HCT116 (cell line): ENCODE measurements at regions not wholly inside any gene's neighbourhood (a gene's known extent, or its start where the extent isn't known, plus 50 kb on each side); places are given as distances from the start of the nearest gene placed in this dataset.

Experiments
- ATAC-seq: fragments of 200-7000 bp; cut with Tn5 transposase; 2 replicates; pipeline ENCODE4 v1.9.1; 2020; ENCODE audit warnings: mild to moderate bottlenecking, moderate library complexity
- BruUV-seq: library from RNA; stranded (reverse); fragments of 400-500 nt; replicated peaks from 2 replicates; lab custom pipeline; 2021; lab: Mats Ljungman, UMichigan
- CTCF ChIA-PET: fragments of 300-600 bp; sonication (Branson Sonifier 250); formaldehyde crosslinking; loops from one replicate; lab custom pipeline; 2021; ENCODE audit warnings: antibody characterized with exemption; lab: Charles Lee
- POLR2A ChIA-PET: fragments of 300-600, 350-600 bp; sonication (Branson Sonifier 250); formaldehyde crosslinking; loops from one replicate; lab custom pipeline; 2021; ENCODE audit warnings: antibody characterized with exemption; lab: Charles Lee
- RAD21 ChIA-PET, 2 experiments: fragments of 300-600 bp; sonication (Branson Sonifier 250); formaldehyde crosslinking; loops; one replicate each; lab custom pipeline; 2023; ENCODE audit warnings: low total read pairs in 2 of 2; ENCODE audit not compliant: uncharacterized antibody in 2 of 2, unreplicated experiment in 2 of 2, low non-redundant PET in 1 of 2; lab: Charles Lee
- DNase-seq: peaks from one replicate; pipeline ENCODE4 v3.0.0-alpha.2; 2010; ENCODE audit warnings: low read depth, low spot score
- H2AFZ ChIP-seq: fragments of 200-600 bp; shearing (Covaris generic), sonication (generic); 2 replicates; pipeline ENCODE4 v1.6.1; 2017; ENCODE audit warnings: low read depth, mixed run types, mixed read lengths, antibody characterized with exemption, low read length; ENCODE audit not compliant: poor library complexity, severe bottlenecking
- H3K27ac ChIP-seq: 2 replicates; pipeline ENCODE4 v1.5.1; 2012; ENCODE audit warnings: low read depth, low read length
- H3K27me3 ChIP-seq: fragments of 200-600 bp; sonication (generic); 2 replicates; pipeline ENCODE4 v1.6.1; 2016; ENCODE audit warnings: mixed run types, low read length, mixed read lengths; ENCODE audit not compliant: insufficient read depth
- H3K36me3 ChIP-seq, 2 experiments: fragments of 200-500 bp in 1 of 2; fragments of 200-600 bp in 1 of 2; sonication (Bioruptor generic) in 1 of 2; sonication (generic) in 1 of 2; 2 replicates each; pipeline versions ENCODE4 v1.5.1 to v1.6.1; 2014 to 2016; ENCODE audit warnings: low read length in 2 of 2, inconsistent platforms in 1 of 2, mixed read lengths in 1 of 2, mixed run types in 1 of 2; ENCODE audit not compliant: insufficient read depth in 2 of 2, control insufficient read depth in 1 of 2
- H3K4me1 ChIP-seq, 2 experiments: fragments of 200-600 bp in 1 of 2; sonication (generic) in 1 of 2; 2 replicates each; pipeline versions ENCODE4 v1.5.1 to v1.6.1; 2012 to 2017; ENCODE audit warnings: low read length in 2 of 2, inconsistent platforms in 1 of 2, mild to moderate bottlenecking in 1 of 2, mixed read lengths in 1 of 2, mixed run types in 1 of 2, moderate library complexity in 1 of 2; ENCODE audit not compliant: insufficient read depth in 2 of 2, control insufficient read depth in 1 of 2
- H3K4me2 ChIP-seq: fragments of 200-600 bp; sonication (generic); 2 replicates; pipeline ENCODE4 v1.6.1; 2017; ENCODE audit warnings: mixed run types, low read length, mixed read lengths
- H3K4me3 ChIP-seq, 2 experiments: fragments of 200-600 bp in 1 of 2; sonication (generic) in 1 of 2; replicated peaks in 1 of 2; 2 replicates each; pipeline ENCODE4 v1.5.1; 2011 to 2016; ENCODE audit warnings: low read length in 2 of 2, control low read depth in 1 of 2, low read depth in 1 of 2, mild to moderate bottlenecking in 1 of 2, mixed read lengths in 1 of 2, mixed run types in 1 of 2
- H3K79me2 ChIP-seq: fragments of 200-600 bp; sonication (generic); 2 replicates; pipeline ENCODE4 v1.6.1; 2017; ENCODE audit warnings: mild to moderate bottlenecking, mixed run types, low read length, moderate library complexity, mixed read lengths; ENCODE audit not compliant: insufficient read depth
- H3K9ac ChIP-seq: fragments of 200-600 bp; sonication (generic); 2 replicates; pipeline ENCODE4 v1.6.1; 2016; ENCODE audit warnings: low read length, mixed read lengths
- H3K9me2 ChIP-seq: fragments of 200-600 bp; sonication (generic), shearing (Covaris generic); 2 replicates; pipeline ENCODE4 v1.6.1; 2017; ENCODE audit warnings: mixed run types, mild to moderate bottlenecking, moderate library complexity; ENCODE audit not compliant: insufficient read depth
- H3K9me3 ChIP-seq, 2 experiments: fragments of 200-500 bp in 1 of 2; fragments of 200-600 bp in 1 of 2; sonication (Bioruptor generic) in 1 of 2; sonication (generic) in 1 of 2; 2 replicates each; pipeline ENCODE4 v1.6.1; 2014 to 2017; ENCODE audit warnings: low read length in 2 of 2, mixed read lengths in 2 of 2, inconsistent platforms in 1 of 2, low read depth in 1 of 2, mild to moderate bottlenecking in 1 of 2, mixed run types in 1 of 2, moderate library complexity in 1 of 2; ENCODE audit not compliant: control insufficient read depth in 1 of 2, insufficient read depth in 1 of 2
- H4K20me1 ChIP-seq: fragments of 200-600 bp; sonication (generic), shearing (Covaris generic); 2 replicates; pipeline ENCODE4 v1.6.1; 2017; ENCODE audit warnings: mixed run types, mild to moderate bottlenecking, moderate library complexity; ENCODE audit not compliant: insufficient read depth
- CBX3 ChIP-seq: IDR thresholded peaks from 2 replicates; pipeline ENCODE4 v1.6.1; 2012; ENCODE audit warnings: low read depth
- ELF1 ChIP-seq: IDR thresholded peaks from 2 replicates; pipeline ENCODE4 v1.6.1; 2012; ENCODE audit warnings: low read depth, borderline replicate concordance
- EZH2phosphoT487 ChIP-seq: fragments of 200-600 bp; IDR thresholded peaks from 2 replicates; pipeline ENCODE4 v1.6.1; 2018; ENCODE audit warnings: antibody characterized with exemption, borderline replicate concordance
- FOSL1 ChIP-seq: IDR thresholded peaks from 2 replicates; pipeline ENCODE4 v1.6.1; 2012; ENCODE audit warnings: low read depth
- JUND ChIP-seq: IDR thresholded peaks from 2 replicates; pipeline ENCODE4 v1.6.1; 2012
- MAX ChIP-seq: IDR thresholded peaks from 2 replicates; pipeline ENCODE4 v1.6.1; 2012
- POLR2AphosphoS5 ChIP-seq: IDR thresholded peaks from 2 replicates; pipeline ENCODE4 v1.6.1; 2011; ENCODE audit warnings: mild to moderate bottlenecking, low read depth, low read length, moderate library complexity
- RAD21 ChIP-seq: IDR thresholded peaks from 2 replicates; pipeline ENCODE4 v1.6.1; 2012; ENCODE audit warnings: low read depth, mild to moderate bottlenecking
- SIN3A ChIP-seq: IDR thresholded peaks from 2 replicates; pipeline ENCODE4 v1.6.1; 2012; ENCODE audit warnings: low read depth
- TCF7L2 ChIP-seq: IDR thresholded peaks from 2 replicates; pipeline ENCODE4 v1.7.0; 2011; ENCODE audit warnings: borderline replicate concordance, inconsistent platforms; ENCODE audit not compliant: insufficient read depth, insufficient read length; ENCODE audit errors: extremely low read depth
- YY1 ChIP-seq: IDR thresholded peaks from 2 replicates; pipeline ENCODE4 v1.6.1; 2011; ENCODE audit warnings: low read length, low read depth, moderate library complexity, mild to moderate bottlenecking; ENCODE audit not compliant: insufficient replicate concordance; ENCODE audit errors: extremely low read depth
- ZFX ChIP-seq: fragments of 450-650 bp; IDR thresholded peaks from 2 replicates; pipeline ENCODE4 v1.6.1; 2017
- ZNF274 ChIP-seq: fragments of 200-500 bp; sonication (Bioruptor generic); IDR thresholded peaks from 2 replicates; pipeline ENCODE4 v1.6.1; 2014; ENCODE audit warnings: mild to moderate bottlenecking, low read depth, low read length, inconsistent platforms
- intact Hi-C: fragments of 100-400 bp; cut with micrococcal nuclease; formaldehyde crosslinking; loops from 2 replicates; pipeline ENCODE4 v1.10.0; 2022
- TF ChIP-seq, protein P1 (sequence below): IDR thresholded peaks from 2 replicates; pipeline ENCODE4 v1.6.1; 2012
- TF ChIP-seq, protein P2 (sequence below), 3 experiments: fragments of 200-600 bp in 1 of 3; sonication (generic) in 1 of 3; IDR thresholded peaks in 2 of 3; conservative IDR thresholded peaks in 1 of 3; 2 replicates each; pipeline ENCODE4 v1.5.1; 2012 to 2017; ENCODE audit warnings: low read depth in 2 of 3, low read length in 2 of 3, antibody characterized with exemption in 1 of 3, borderline replicate concordance in 1 of 3, control low read depth in 1 of 3, mild to moderate bottlenecking in 1 of 3, mixed read lengths in 1 of 3, mixed run types in 1 of 3, moderate library complexity in 1 of 3; ENCODE audit not compliant: insufficient read depth in 1 of 3

GRCh38 chr16:63131503-63131902 lies 1095.3 kb upstream of the CDH8 start:
- Histone ChIP-seq H4K20me1 (no peaks in the 10 kb centered on the region), H3K27me3 (no peaks in the 10 kb centered on the region), H3K9ac (no peak overlapping the region), H3K79me2 (no peaks in the 10 kb centered on the region), H3K9me3 (peaks cover 0 to 3% of the 10 kb centered on the region in 2 experiments; a peak in 2 of 4 replicates), H3K4me3 (no peak overlapping the region), H3K36me3 (no peaks in the 10 kb centered on the region), H2AFZ (no peak overlapping the region), H3K4me2 (no peak overlapping the region), H3K27ac (no peak overlapping the region), H3K9me2 (no peaks in the 10 kb centered on the region), H3K4me1 (no peaks in the 10 kb centered on the region)
- POLR2A ChIA-PET, result no interaction called here
- intact Hi-C loops, result no loop called here
- RAD21 ChIA-PET, result no interaction called here
- TF ChIP-seq CBX3 (no peak), ZNF274 (no peak), POLR2AphosphoS5 (no peak), RAD21 (no peak), SIN3A (no peak), YY1 (no peak), EZH2phosphoT487 (no peak), ZFX (no peak), FOSL1 (no peak), TCF7L2 (no peak), JUND (no peak), MAX (no peak), ELF1 (no peak)
- TF ChIP-seq, protein P1, sequence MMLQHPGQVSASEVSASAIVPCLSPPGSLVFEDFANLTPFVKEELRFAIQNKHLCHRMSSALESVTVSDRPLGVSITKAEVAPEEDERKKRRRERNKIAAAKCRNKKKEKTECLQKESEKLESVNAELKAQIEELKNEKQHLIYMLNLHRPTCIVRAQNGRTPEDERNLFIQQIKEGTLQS, result no peak
- TF ChIP-seq, protein P2, sequence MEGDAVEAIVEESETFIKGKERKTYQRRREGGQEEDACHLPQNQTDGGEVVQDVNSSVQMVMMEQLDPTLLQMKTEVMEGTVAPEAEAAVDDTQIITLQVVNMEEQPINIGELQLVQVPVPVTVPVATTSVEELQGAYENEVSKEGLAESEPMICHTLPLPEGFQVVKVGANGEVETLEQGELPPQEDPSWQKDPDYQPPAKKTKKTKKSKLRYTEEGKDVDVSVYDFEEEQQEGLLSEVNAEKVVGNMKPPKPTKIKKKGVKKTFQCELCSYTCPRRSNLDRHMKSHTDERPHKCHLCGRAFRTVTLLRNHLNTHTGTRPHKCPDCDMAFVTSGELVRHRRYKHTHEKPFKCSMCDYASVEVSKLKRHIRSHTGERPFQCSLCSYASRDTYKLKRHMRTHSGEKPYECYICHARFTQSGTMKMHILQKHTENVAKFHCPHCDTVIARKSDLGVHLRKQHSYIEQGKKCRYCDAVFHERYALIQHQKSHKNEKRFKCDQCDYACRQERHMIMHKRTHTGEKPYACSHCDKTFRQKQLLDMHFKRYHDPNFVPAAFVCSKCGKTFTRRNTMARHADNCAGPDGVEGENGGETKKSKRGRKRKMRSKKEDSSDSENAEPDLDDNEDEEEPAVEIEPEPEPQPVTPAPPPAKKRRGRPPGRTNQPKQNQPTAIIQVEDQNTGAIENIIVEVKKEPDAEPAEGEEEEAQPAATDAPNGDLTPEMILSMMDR (IDR thresholded peaks at IDR 0.05 in 2 of 3, conservative IDR thresholded peaks at IDR 0.05 in 1 of 3; ENCODE audit: borderline replicate concordance in 1 of 3, insufficient read depth in 1 of 3, low read depth in 2 of 3, low read length in 2 of 3), result no peak
- DNase-seq, result no peak
- CTCF ChIA-PET, result no interaction called here
- BruUV-seq, result no TSS peak
- ATAC-seq, result no peak
